Endothelial cell of umbilical vein (primary cell): ENCODE measurements at regions not wholly inside any gene's neighbourhood (a gene's known extent, or its start where the extent isn't known, plus 50 kb on each side); places are given as distances from the start of the nearest gene placed in this dataset.

Experiments
- BruUV-seq: library from RNA; stranded (reverse); fragments of 400-500 nt; replicated peaks from 2 replicates; lab custom pipeline; 2021; lab: Mats Ljungman, UMichigan
- CTCF ChIA-PET: fragments of 300-600, 350-600 bp; sonication (Branson Sonifier 250); formaldehyde crosslinking; loops from one replicate; lab custom pipeline; 2021; ENCODE audit warnings: antibody characterized with exemption, inconsistent platforms; lab: Charles Lee
- POLR2A ChIA-PET: fragments of 300-600, 350-600 bp; sonication (Branson Sonifier 250); formaldehyde crosslinking; loops from one replicate; lab custom pipeline; 2021; ENCODE audit warnings: antibody characterized with exemption, inconsistent platforms; lab: Charles Lee
- DNase-seq: peaks from one replicate; pipeline ENCODE4 v3.0.0-alpha.2; 2011; ENCODE audit warnings: low read depth, low spot score
- FAIRE-seq: peaks from 2 replicates; lab custom pipeline; 2011; peaks lifted over from hg19 to GRCh38; lab: Jason Lieb, UNC
- H2AFZ ChIP-seq: 2 replicates; pipeline ENCODE4 v1.6.0; 2012; ENCODE audit warnings: low read depth, low read length, control low read depth, inconsistent platforms
- H3K27ac ChIP-seq: 2 replicates; pipeline ENCODE4 v1.5.1; 2011; ENCODE audit warnings: low read depth, mild to moderate bottlenecking, control low read depth, low read length, moderate library complexity; ENCODE audit not compliant: insufficient read depth
- H3K27me3 ChIP-seq, 2 experiments: 2 replicates each; pipeline versions ENCODE4 v1.6.0 to v1.6.1; 2011; ENCODE audit warnings: low read length in 2 of 2, mixed read lengths in 1 of 2; ENCODE audit not compliant: control insufficient read depth in 2 of 2, insufficient read depth in 2 of 2
- H3K36me3 ChIP-seq, 2 experiments: 2 replicates in 1 of 2; 3 replicates in 1 of 2; pipeline ENCODE4 v1.5.1; 2011; ENCODE audit warnings: low read length in 2 of 2, mild to moderate bottlenecking in 1 of 2, moderate library complexity in 1 of 2; ENCODE audit not compliant: control insufficient read depth in 2 of 2, insufficient read depth in 2 of 2; ENCODE audit errors: extremely low read depth in 1 of 2
- H3K4me1 ChIP-seq: 3 replicates; pipeline ENCODE4 v1.5.1; 2011; ENCODE audit warnings: mild to moderate bottlenecking, low read length; ENCODE audit not compliant: control insufficient read depth, insufficient read depth; ENCODE audit errors: extremely low read depth
- H3K4me2 ChIP-seq: 2 replicates; pipeline ENCODE4 v1.6.1; 2011; ENCODE audit warnings: low read length, control low read depth, mixed read lengths; ENCODE audit not compliant: insufficient read depth
- H3K4me3 ChIP-seq, 3 experiments: fragments of 200-600 bp in 1 of 3; sonication (generic), shearing (Covaris generic) in 1 of 3; replicated peaks in 1 of 3; 2 replicates each; pipeline ENCODE4 v1.5.1; 2011 to 2016; ENCODE audit warnings: control low read depth in 3 of 3, low read length in 3 of 3, mild to moderate bottlenecking in 2 of 3, inconsistent platforms in 1 of 3, low read depth in 1 of 3, moderate library complexity in 1 of 3; ENCODE audit not compliant: insufficient read depth in 1 of 3
- H3K79me2 ChIP-seq: 2 replicates; pipeline ENCODE4 v1.6.0; 2012; ENCODE audit warnings: low read length, inconsistent platforms; ENCODE audit not compliant: control insufficient read depth, insufficient read depth
- H3K9ac ChIP-seq: replicated peaks from 2 replicates; pipeline ENCODE3; 2011; ENCODE audit warnings: low read length, control low read depth; ENCODE audit not compliant: insufficient read depth; ENCODE audit errors: extremely low read depth
- H3K9me1 ChIP-seq: replicated peaks from 3 replicates; pipeline ENCODE4 v1.6.0; 2011; ENCODE audit warnings: mild to moderate bottlenecking, low read length; ENCODE audit not compliant: control insufficient read depth, insufficient read depth; ENCODE audit errors: extremely low read depth
- H3K9me3 ChIP-seq: replicated peaks from 2 replicates; pipeline ENCODE4 v1.5.1; 2012; ENCODE audit warnings: low read length, inconsistent platforms; ENCODE audit not compliant: control insufficient read depth, insufficient read depth
- H4K20me1 ChIP-seq: replicated peaks from 2 replicates; pipeline ENCODE3; 2011; ENCODE audit warnings: mild to moderate bottlenecking, low read length; ENCODE audit not compliant: control insufficient read depth, insufficient read depth; ENCODE audit errors: extremely low read depth
- CTCF ChIP-seq, 2 donors: IDR thresholded peaks; 1 replicate in 1 of 2; 2 replicates in 1 of 2; pipeline ENCODE4 v1.5.1; 2011; ENCODE audit warnings: low read length in 2 of 2, mild to moderate bottlenecking in 2 of 2, moderate library complexity in 2 of 2, control low read depth in 1 of 2, inconsistent platforms in 1 of 2, low read depth in 1 of 2; ENCODE audit not compliant: insufficient read depth in 1 of 2; ENCODE audit errors: extremely low read depth in 1 of 2
- EZH2 ChIP-seq: IDR thresholded peaks from 2 replicates; pipeline ENCODE4 v1.6.1; 2012; ENCODE audit warnings: borderline replicate concordance, low read depth, mild to moderate bottlenecking, moderate library complexity, low read length, inconsistent platforms; ENCODE audit not compliant: severe bottlenecking
- FOS ChIP-seq: IDR thresholded peaks from 2 replicates; pipeline ENCODE4 v1.6.1; 2011; ENCODE audit warnings: mild to moderate bottlenecking, low read length, moderate library complexity, borderline replicate concordance; ENCODE audit not compliant: insufficient read depth
- GATA2 ChIP-seq: IDR thresholded peaks from 2 replicates; pipeline ENCODE4 v1.7.0; 2011; ENCODE audit warnings: low read depth, mild to moderate bottlenecking, moderate library complexity, mixed read lengths, low read length; ENCODE audit not compliant: insufficient read length, insufficient read depth
- JUN ChIP-seq: IDR thresholded peaks from 2 replicates; pipeline ENCODE4 v1.6.1; 2011; ENCODE audit warnings: borderline replicate concordance, low read depth; ENCODE audit not compliant: insufficient read length, insufficient read depth
- MAX ChIP-seq: IDR thresholded peaks from 2 replicates; pipeline ENCODE4 v1.6.1; 2011; ENCODE audit not compliant: insufficient read depth, insufficient read length
- MYC ChIP-seq: IDR thresholded peaks from one replicate; pipeline ENCODE4 v1.6.1; 2011; ENCODE audit warnings: mild to moderate bottlenecking, low read depth, low read length
- POLR2A ChIP-seq: IDR thresholded peaks from 2 replicates; pipeline ENCODE4 v1.6.1; 2012; ENCODE audit warnings: low read depth, mild to moderate bottlenecking, control low read depth, low read length
- POLR2AphosphoS5 ChIP-seq: IDR thresholded peaks from 2 replicates; pipeline ENCODE4 v1.6.1; 2012; ENCODE audit warnings: low read depth, mild to moderate bottlenecking, control low read depth, low read length, moderate library complexity; ENCODE audit not compliant: insufficient read depth
- dilution Hi-C: fragments of 300-500 bp; cut with MboI; formaldehyde crosslinking; loops from one replicate; pipeline ENCODE4 v1.15.0; 2019; ENCODE audit warnings: low sequenced_read_pairs; ENCODE audit not compliant: extremely low pct_ligation_motif_present
- intact Hi-C: fragments of 100-400 bp; cut with micrococcal nuclease; formaldehyde crosslinking; loops from one replicate; pipeline ENCODE4 v1.10.0; 2022

- no TSS peak for BruUV-seq
- FAIRE-seq (no peak), DNase-seq (no peak)
- Histone ChIP-seq H3K27me3 (no peaks in the 10 kb centered on the region), H3K9ac (no peak overlapping the region), H3K9me3 (peaks cover 9% of the 10 kb centered on the region), H2AFZ (no peak overlapping the region), H3K36me3 (no peaks in the 10 kb centered on the region), H3K4me2 (no peak overlapping the region), H3K27ac (no peak overlapping the region), H3K79me2 (no peaks in the 10 kb centered on the region), H3K4me3 (no peak overlapping the region), H3K4me1 (no peaks in the 10 kb centered on the region), H3K9me1 (no peaks in the 10 kb centered on the region), H4K20me1 (no peaks in the 10 kb centered on the region)
- intact Hi-C loops: no loop called here
- ChIA-PET POLR2A (no interaction called here), CTCF (no interaction called here)
- no peak for TF ChIP-seq CTCF (IDR thresholded peaks at IDR 0.05; ENCODE audit: extremely low read depth in 1 of 2, insufficient read depth in 1 of 2, low read depth in 1 of 2, low read length in 2 of 2)
- TF ChIP-seq EZH2: no peak
- no peak for TF ChIP-seq JUN
- no peak for TF ChIP-seq MYC
- TF ChIP-seq POLR2AphosphoS5: no peak
- no peak for TF ChIP-seq GATA2
- TF ChIP-seq POLR2A: no peak
- dilution Hi-C loops: no loop called here
Measured at GRCh38 chr18:78192054-78192453, 787.6 kb upstream of the SALL3 start.

GRCh38 chr18:78196280-78196679 lies 783.3 kb upstream of the SALL3 start:
- no peaks in the 10 kb centered on the region for H3K27me3 ChIP-seq
- peaks cover 7% of the 10 kb centered on the region for H3K9me3 ChIP-seq
- POLR2A ChIA-PET: no interaction called here
- dilution Hi-C loops: no loop called here
- no peaks in the 10 kb centered on the region for H4K20me1 ChIP-seq
- BruUV-seq: no TSS peak
- CTCF ChIA-PET: no interaction called here
- no peak overlapping the region for H2AFZ ChIP-seq
- H3K9me1 ChIP-seq: no peaks in the 10 kb centered on the region
- intact Hi-C loops: no loop called here
- no peak overlapping the region for H3K9ac ChIP-seq
- H3K4me3 ChIP-seq: no peak overlapping the region
- H3K36me3 ChIP-seq: no peaks in the 10 kb centered on the region
- no peak for TF ChIP-seq POLR2AphosphoS5
- no peak for TF ChIP-seq EZH2
- TF ChIP-seq POLR2A: no peak
- no peak for TF ChIP-seq MAX
- TF ChIP-seq GATA2: no peak
- no peak for TF ChIP-seq JUN
- no peak for TF ChIP-seq FOS
- TF ChIP-seq MYC: no peak
- TF ChIP-seq CTCF (IDR thresholded peaks at IDR 0.05; ENCODE audit: extremely low read depth in 1 of 2, insufficient read depth in 1 of 2, low read depth in 1 of 2, low read length in 2 of 2): no peak
- no peaks in the 10 kb centered on the region for H3K79me2 ChIP-seq
- H3K27ac ChIP-seq: no peak overlapping the region
- FAIRE-seq: no peak
- no peak overlapping the region for H3K4me2 ChIP-seq
- no peak for DNase-seq
- H3K4me1 ChIP-seq: no peaks in the 10 kb centered on the region
